ENCODE measurements at regions not wholly inside any gene's neighbourhood (a gene's known extent, or its start where the extent isn't known, plus 50 kb on each side); places are given as distances from the start of the nearest gene placed in this dataset.

DNA sequence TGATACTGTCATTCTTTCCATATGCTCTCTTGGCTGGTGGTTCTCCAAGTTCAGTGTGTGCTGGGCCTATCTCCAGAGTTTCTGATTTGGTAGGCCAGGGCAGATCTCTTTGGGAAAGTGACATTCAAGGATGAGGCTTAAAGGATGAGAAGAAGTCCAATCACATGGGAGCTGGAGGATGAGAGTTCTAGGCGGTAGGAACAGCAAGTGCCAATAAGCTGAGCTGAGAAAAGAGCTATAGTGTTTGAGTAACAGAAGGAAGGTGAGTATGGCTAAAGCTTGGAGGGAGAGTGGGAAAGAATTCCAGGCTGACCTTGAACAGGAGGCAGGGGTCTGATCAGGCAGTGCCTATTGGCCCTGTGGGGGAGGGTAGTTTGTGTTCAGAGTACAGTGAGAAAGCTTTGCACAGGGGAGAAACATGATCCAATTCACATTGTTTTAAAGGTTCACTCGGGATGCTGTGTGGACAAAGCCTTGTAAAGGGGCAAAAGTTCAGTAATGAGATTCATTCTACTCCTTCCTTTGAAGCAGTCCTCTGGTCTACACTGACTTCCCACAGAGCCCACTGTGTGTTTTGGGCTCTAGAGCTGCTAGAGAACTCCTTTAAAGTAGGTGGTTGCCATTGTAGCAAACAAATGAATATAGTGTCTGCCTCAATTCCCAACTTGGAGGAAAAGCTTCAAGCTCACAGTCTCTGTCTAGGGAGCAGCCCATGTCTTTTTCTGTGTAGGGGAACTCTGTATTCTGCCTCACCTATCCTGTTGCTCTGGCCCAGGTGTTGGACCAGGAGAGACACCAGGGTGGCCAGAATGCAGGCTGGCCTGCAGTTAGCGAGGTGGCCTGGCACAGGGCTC is 81.8 kb downstream of the FASTKD2 start:
- Histone ChIP-seq H3K79me2 (ENCODE audit: insufficient read depth, low read length) (no peaks in the 10 kb centered on the region), H2AFZ (ENCODE audit: low read depth, low read length, poor library complexity, severe bottlenecking) (no peak overlapping the region), H3K4me1 (ENCODE audit: control insufficient read depth in 1 of 2, insufficient read depth in 2 of 2, low read length in 2 of 2) (no peaks in the 10 kb centered on the region), H3K27me3 (ENCODE audit: insufficient read depth, low read length) (no peaks in the 10 kb centered on the region), H3K9me3 (ENCODE audit: control insufficient read depth in 1 of 2, insufficient read depth in 1 of 2, low read depth in 1 of 2, low read length in 2 of 2) (no peaks in the 10 kb centered on the region), H3K4me2 (ENCODE audit: low read length) (no peak overlapping the region), H3K9ac (ENCODE audit: low read length) (no peak overlapping the region), H3K36me3 (ENCODE audit: control insufficient read depth in 1 of 2, insufficient read depth in 2 of 2, low read length in 2 of 2) (no peaks in the 10 kb centered on the region), H3K9me2 (ENCODE audit: insufficient read depth) (no peaks in the 10 kb centered on the region), H4K20me1 (ENCODE audit: insufficient read depth) (no peaks in the 10 kb centered on the region), H3K4me3 (replicated peaks in 1 of 2; ENCODE audit: low read depth in 1 of 2, low read length in 2 of 2) (no peak overlapping the region), H3K27ac (ENCODE audit: low read depth, low read length) (no peak overlapping the region)
- ChIA-PET CTCF (no interaction called here), RAD21 (ENCODE audit: low non-redundant PET in 1 of 2, low total read pairs in 2 of 2, uncharacterized antibody in 2 of 2, unreplicated experiment in 2 of 2) (interaction anchor here in 1 of 2 experiments (0.6 kb wide), 1 partner anchor 674 kb away, joined by 3 read pairs; no protein-coding TSS in a partner anchor), POLR2A (no interaction called here)
- ATAC-seq (no peak), DNase-seq (ENCODE audit: low read depth, low spot score) (no peak)
- intact Hi-C loops (cut with micrococcal nuclease): no loop called here
- BruUV-seq (replicated peaks): no TSS peak
- TF ChIP-seq POLR2A (IDR thresholded peaks at IDR 0.05; ENCODE audit: borderline replicate concordance, extremely low read depth, insufficient read depth, insufficient read length): no peak
- TF ChIP-seq, protein P1, sequence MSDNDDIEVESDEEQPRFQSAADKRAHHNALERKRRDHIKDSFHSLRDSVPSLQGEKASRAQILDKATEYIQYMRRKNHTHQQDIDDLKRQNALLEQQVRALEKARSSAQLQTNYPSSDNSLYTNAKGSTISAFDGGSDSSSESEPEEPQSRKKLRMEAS (IDR thresholded peaks at IDR 0.05): no peak
- no peak for TF ChIP-seq EGR1 (IDR thresholded peaks at IDR 0.05; ENCODE audit: low read depth)
- no peak for TF ChIP-seq ZNF274 (IDR thresholded peaks at IDR 0.05; ENCODE audit: low read depth, low read length)
- TF ChIP-seq EZH2phosphoT487 (IDR thresholded peaks at IDR 0.05; ENCODE audit: borderline replicate concordance): no peak
- no peak for TF ChIP-seq JUND (IDR thresholded peaks at IDR 0.05)
- TF ChIP-seq SIN3A (IDR thresholded peaks at IDR 0.05; ENCODE audit: low read depth): no peak
- TF ChIP-seq YY1 (IDR thresholded peaks at IDR 0.05; ENCODE audit: extremely low read depth, insufficient replicate concordance, low read depth, low read length): no peak
- no peak for TF ChIP-seq SP1 (IDR thresholded peaks at IDR 0.05; ENCODE audit: low read depth)
- no peak for TF ChIP-seq ELF1 (IDR thresholded peaks at IDR 0.05; ENCODE audit: borderline replicate concordance, low read depth)
- no peak for TF ChIP-seq CBX3 (IDR thresholded peaks at IDR 0.05; ENCODE audit: low read depth)
- no peak for TF ChIP-seq RAD21 (IDR thresholded peaks at IDR 0.05; ENCODE audit: low read depth)
- no peak for TF ChIP-seq FOSL1 (IDR thresholded peaks at IDR 0.05; ENCODE audit: low read depth)

All from HCT116 (cell line).